Myocyte (in vitro differentiated cells): ENCODE measurements at regions not wholly inside any gene's neighbourhood (a gene's known extent, or its start where the extent isn't known, plus 50 kb on each side); places are given as distances from the start of the nearest gene placed in this dataset.
"Not testable (repeated sequence)": the region's sequence is repeated elsewhere in the genome, so short reads cannot be mapped to it uniquely, and the experiment has no call there.

Source experiments
- DNase-seq: peaks from one replicate; pipeline ENCODE4 v3.0.0-alpha.2; 2012; ENCODE audit warnings: low read depth

- DNase-seq, result no peak
Observed at GRCh38 chr4:120005527-120005926, 61.1 kb downstream of the MAD2L1 start.

- no peak for DNase-seq
Observed at GRCh38 chr4:120005076-120005475, 61.6 kb downstream of the MAD2L1 start.

- no peak for DNase-seq
Observed at GRCh38 chr4:120004054-120004453, 62.6 kb downstream of the MAD2L1 start.

GRCh38 chr4:120003193-120003592 lies 63.5 kb downstream of the MAD2L1 start:
- DNase-seq, result no peak

- no peak for DNase-seq
Observed at GRCh38 chr4:120001850-120002249, 64.8 kb downstream of the MAD2L1 start.

GRCh38 chr4:120000591-120001296 lies 65.9 kb downstream of the MAD2L1 start:
- no peak for DNase-seq

GRCh38 chr4:119996024-119996423 lies 70.6 kb downstream of the MAD2L1 start:
- DNase-seq, result not testable (repeated sequence)

- no peak for DNase-seq
Observed at GRCh38 chr4:119984996-119985395, 81.7 kb downstream of the MAD2L1 start.

GRCh38 chr4:119982756-119983155 lies 83.9 kb downstream of the MAD2L1 start:
- no peak for DNase-seq

GRCh38 chr4:119980456-119980855 lies 86.2 kb downstream of the MAD2L1 start:
- no peak for DNase-seq

GRCh38 chr4:119977076-119977940 lies 89.3 kb downstream of the MAD2L1 start:
- no peak for DNase-seq

- no peak for DNase-seq
Observed at GRCh38 chr4:119971431-119972084, 95.1 kb downstream of the MAD2L1 start.

GRCh38 chr4:119962631-119963030 lies 104.0 kb downstream of the MAD2L1 start:
- DNase-seq, result no peak

GRCh38 chr4:119958983-119959382 lies 107.7 kb downstream of the MAD2L1 start:
- no peak for DNase-seq

GRCh38 chr4:119955256-119955655 lies 111.4 kb downstream of the MAD2L1 start:
- DNase-seq, result no peak

- DNase-seq, result not testable (repeated sequence)
Observed at GRCh38 chr4:119954487-119954886, 112.2 kb downstream of the MAD2L1 start.

- no peak for DNase-seq
Observed at GRCh38 chr4:119946359-119946758, 120.3 kb downstream of the MAD2L1 start.

- no peak for DNase-seq
Observed at GRCh38 chr4:119942806-119943205, 123.8 kb downstream of the MAD2L1 start.

- DNase-seq, result no peak
Observed at GRCh38 chr4:119940557-119940956, 126.1 kb downstream of the MAD2L1 start.

- peak; percentile 5 for DNase-seq
Observed at GRCh38 chr4:119939071-119939995, 127.3 kb downstream of the MAD2L1 start.

GRCh38 chr4:119937746-119938145 lies 128.9 kb downstream of the MAD2L1 start:
- no peak for DNase-seq
